ENCODE measurements at regions not wholly inside any gene's neighbourhood (a gene's known extent, or its start where the extent isn't known, plus 50 kb on each side); places are given as distances from the start of the nearest gene placed in this dataset.

DNA sequence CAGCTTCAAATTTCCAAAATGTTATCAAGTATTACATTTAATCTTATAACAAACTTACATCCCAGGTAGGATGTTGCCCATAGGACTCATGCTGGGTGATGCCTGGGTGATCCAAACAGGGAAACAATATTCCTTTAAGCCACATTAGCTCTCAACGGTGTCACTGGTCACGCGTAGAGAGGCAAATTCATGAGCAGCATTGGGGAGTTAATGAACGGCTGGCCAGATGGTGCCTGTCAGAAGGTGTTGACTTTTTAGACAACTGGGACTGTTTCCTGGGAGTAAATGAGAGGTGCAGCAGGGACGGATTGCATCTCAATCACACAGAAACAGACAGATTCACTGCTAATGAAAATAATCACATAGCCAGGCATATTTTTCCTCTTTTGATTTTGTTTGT, 83.3 kb upstream of the ID4 start:
- TF ChIP-seq, protein P1, sequence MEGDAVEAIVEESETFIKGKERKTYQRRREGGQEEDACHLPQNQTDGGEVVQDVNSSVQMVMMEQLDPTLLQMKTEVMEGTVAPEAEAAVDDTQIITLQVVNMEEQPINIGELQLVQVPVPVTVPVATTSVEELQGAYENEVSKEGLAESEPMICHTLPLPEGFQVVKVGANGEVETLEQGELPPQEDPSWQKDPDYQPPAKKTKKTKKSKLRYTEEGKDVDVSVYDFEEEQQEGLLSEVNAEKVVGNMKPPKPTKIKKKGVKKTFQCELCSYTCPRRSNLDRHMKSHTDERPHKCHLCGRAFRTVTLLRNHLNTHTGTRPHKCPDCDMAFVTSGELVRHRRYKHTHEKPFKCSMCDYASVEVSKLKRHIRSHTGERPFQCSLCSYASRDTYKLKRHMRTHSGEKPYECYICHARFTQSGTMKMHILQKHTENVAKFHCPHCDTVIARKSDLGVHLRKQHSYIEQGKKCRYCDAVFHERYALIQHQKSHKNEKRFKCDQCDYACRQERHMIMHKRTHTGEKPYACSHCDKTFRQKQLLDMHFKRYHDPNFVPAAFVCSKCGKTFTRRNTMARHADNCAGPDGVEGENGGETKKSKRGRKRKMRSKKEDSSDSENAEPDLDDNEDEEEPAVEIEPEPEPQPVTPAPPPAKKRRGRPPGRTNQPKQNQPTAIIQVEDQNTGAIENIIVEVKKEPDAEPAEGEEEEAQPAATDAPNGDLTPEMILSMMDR (IDR thresholded peaks at IDR 0.05; ENCODE audit: low read depth, low read length, missing control alignments) = no peak
- DNase-seq (ENCODE audit: low read depth) = no peak
- H3K4me3 ChIP-seq (ENCODE audit: low read depth, low read length) = no peak overlapping the region

DNA sequence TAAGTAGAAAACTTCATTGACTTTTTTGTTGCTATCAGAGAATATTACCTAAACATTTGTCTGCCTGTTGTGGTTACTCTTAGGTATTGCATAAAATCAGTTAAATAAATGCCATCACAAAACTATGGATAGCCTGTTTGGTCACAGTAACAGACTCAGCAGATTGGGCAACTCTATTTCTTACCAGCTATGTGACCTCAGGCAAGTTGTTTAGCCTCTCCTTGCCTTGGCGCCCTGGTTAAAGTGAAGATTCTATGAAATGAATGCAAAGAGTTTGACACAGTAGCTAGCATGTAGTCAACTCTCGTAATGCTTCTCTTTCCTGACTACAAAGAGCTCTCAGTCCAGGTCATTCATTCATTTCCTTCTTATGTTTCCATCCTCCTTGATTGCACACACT, 82.5 kb upstream of the ID4 start:
- DNase-seq (ENCODE audit: low read depth) = no peak
- H3K4me3 ChIP-seq (ENCODE audit: low read depth, low read length) = no peak overlapping the region
- TF ChIP-seq, protein P1 (IDR thresholded peaks at IDR 0.05; ENCODE audit: low read depth, low read length, missing control alignments) = no peak

- DNase-seq (ENCODE audit: low read depth) = no peak
- no peak overlapping the region for H3K4me3 ChIP-seq (ENCODE audit: low read depth, low read length)
- TF ChIP-seq, protein P1 (IDR thresholded peaks at IDR 0.05; ENCODE audit: low read depth, low read length, missing control alignments) = no peak
Observed at GRCh38 chr6:19755181-19755580, 82.0 kb upstream of the ID4 start.

GRCh38 chr6:19757036-19757435, 80.1 kb upstream of the ID4 start:
- TF ChIP-seq, protein P1 (IDR thresholded peaks at IDR 0.05; ENCODE audit: low read depth, low read length, missing control alignments) = no peak
- H3K4me3 ChIP-seq (ENCODE audit: low read depth, low read length) = no peak overlapping the region
- no peak for DNase-seq (ENCODE audit: low read depth)

GRCh38 chr6:19759117-19759880, 77.9 kb upstream of the ID4 start:
- no peak overlapping the region for H3K4me3 ChIP-seq (ENCODE audit: low read depth, low read length)
- TF ChIP-seq, protein P1 (IDR thresholded peaks at IDR 0.05; ENCODE audit: low read depth, low read length, missing control alignments) = no peak
- DNase-seq (ENCODE audit: low read depth) = no peak

- TF ChIP-seq, protein P1 (IDR thresholded peaks at IDR 0.05; ENCODE audit: low read depth, low read length, missing control alignments) = no peak
- no peak for DNase-seq (ENCODE audit: low read depth)
- no peak overlapping the region for H3K4me3 ChIP-seq (ENCODE audit: low read depth, low read length)
Observed at GRCh38 chr6:19761121-19761520, 76.0 kb upstream of the ID4 start.

- TF ChIP-seq, protein P1 (IDR thresholded peaks at IDR 0.05; ENCODE audit: low read depth, low read length, missing control alignments) = no peak
- no peak overlapping the region for H3K4me3 ChIP-seq (ENCODE audit: low read depth, low read length)
- no peak for DNase-seq (ENCODE audit: low read depth)
Observed at GRCh38 chr6:19771753-19772336, 65.3 kb upstream of the ID4 start.

Measured in GM12864 (cell line).